Globus pallidus (tissue), 1 donor: ENCODE measurements at regions not wholly inside any gene's neighbourhood (a gene's known extent, or its start where the extent isn't known, plus 50 kb on each side); places are given as distances from the start of the nearest gene placed in this dataset.

ENCODE experiments used
- DNase-seq: peaks from one replicate; pipeline ENCODE4 v3.0.0-alpha.2; 2015; ENCODE audit warnings: low spot score

DNA sequence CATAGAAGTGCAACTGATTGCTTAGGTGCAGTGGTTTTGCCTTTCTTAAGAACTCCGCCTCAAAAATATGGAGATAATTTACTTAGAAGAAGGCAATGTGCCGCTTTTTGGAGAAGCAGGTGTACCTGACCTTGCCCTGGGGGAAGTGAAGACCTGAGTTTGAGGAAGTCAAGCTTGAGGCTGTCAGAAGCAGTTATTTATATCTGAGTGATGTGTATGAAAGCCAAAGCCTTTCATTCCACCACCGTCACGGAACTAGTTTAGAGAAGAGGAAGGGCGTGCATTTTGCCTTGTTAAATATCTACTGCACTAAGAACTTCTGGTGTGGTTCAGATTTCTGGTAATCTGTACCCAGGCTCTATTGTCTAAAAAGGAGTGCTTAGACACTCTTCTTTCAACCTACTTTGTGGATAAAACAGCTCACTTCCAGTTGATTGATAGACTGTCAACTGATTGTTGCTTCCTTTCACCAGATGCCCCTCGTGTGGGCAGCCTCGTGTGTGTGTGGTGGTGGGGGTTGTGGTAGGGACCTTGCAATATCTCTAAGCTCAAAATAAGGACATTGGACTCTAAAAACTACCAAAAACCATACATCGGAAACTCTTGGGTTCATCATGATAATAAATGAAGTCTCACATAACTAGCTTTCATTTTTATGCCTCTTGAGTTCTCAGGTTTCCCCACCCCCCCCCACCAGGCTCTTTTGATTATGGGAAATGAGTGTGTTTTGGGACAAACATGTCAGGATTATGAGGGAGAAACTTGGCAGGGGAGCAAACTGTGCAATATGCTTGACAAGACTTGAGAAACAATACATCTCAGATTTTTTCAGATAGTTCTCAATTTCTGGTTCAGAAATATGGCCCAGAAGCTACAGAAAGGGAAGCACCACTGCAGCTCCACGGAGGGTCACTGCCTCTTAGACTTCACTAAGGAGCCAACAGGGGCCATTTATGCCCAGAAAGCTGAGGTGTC is 78.6 kb downstream of the ARF6 start:
- DNase-seq, result no peak

DNA sequence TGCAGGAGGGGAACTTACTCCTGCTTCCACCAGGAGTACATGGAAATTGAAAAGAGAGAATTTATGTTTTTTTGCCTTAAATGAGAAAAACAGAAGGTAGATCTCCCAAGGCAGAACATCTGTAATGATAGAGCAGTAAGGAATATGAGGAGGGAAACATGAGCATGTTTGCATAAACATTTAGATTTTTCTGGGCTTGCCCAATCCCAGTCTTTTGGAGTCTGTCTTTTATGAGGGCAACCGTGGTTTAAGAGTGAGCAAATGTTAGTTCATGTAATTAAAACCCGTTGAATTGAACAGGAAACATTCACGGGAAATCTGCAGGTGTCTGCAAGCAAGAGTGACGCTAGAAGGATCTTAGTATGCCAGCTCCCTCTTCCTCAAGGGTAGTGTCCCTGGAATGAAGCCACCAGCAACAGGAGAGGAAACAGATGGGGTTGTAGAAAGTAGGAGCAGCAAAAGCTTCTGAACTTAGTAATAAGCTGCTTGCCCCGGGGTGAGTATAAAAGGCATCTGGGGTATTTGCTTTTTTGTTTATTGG is 79.3 kb downstream of the ARF6 start:
- no peak for DNase-seq

DNA sequence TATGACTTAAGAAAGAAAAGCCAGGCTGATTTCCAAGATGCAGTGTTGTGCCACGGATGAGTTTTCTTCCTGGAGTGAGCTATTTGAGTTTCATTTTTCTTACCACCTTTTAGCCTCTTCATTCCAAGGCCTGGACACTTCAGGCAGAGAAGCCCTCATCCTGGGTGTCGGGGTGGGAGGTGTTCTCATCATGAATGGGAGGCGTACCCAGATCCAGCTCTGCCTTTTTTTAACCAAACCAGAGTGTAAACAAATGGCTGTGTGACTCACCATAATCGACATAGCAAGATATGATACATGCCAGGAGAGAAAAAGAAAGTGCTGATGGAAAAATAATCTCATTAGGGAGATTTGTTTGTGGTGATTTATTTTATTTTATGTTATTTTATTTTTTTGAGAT is 79.9 kb downstream of the ARF6 start:
- DNase-seq, result no peak

DNA sequence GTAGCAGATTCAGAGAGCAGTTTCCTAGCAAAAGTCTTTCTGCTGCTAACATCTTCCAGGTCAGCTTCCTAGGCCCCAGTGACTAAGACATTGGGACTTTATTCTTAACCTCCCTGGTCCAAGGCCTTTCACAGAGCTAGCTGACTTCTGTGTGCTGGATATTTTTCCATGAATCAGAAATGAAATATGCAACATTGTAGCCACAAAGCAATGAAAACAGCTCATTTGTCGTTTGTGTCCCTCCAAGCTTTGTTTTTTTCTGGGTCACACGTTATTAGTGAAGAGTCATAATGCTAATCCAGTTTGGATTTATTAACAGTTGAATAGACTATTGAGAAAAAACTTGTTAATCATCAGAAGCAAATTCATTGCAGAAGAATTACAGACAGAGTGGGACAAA is 82.4 kb downstream of the ARF6 start:
- DNase-seq, result no peak

DNA sequence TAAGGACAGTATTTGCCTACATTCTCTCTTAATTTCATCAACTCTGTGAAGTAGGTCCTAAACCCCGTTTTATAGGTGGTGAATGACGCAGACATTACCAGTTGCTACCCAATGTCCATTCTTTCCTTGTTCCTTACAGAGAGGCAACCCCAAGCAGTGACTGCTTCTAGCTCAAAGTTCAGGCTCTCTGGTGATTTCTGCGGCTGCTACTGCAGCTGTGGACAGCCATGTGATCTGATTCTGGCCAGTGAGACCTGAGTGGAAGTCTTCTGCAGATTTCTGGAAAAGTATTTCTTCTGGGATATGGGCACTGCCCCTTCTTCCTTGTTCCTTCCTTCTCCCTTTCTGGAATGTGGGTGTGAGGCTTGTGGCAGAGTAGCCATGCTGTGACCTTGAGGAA is 82.9 kb downstream of the ARF6 start:
- no peak for DNase-seq

DNA sequence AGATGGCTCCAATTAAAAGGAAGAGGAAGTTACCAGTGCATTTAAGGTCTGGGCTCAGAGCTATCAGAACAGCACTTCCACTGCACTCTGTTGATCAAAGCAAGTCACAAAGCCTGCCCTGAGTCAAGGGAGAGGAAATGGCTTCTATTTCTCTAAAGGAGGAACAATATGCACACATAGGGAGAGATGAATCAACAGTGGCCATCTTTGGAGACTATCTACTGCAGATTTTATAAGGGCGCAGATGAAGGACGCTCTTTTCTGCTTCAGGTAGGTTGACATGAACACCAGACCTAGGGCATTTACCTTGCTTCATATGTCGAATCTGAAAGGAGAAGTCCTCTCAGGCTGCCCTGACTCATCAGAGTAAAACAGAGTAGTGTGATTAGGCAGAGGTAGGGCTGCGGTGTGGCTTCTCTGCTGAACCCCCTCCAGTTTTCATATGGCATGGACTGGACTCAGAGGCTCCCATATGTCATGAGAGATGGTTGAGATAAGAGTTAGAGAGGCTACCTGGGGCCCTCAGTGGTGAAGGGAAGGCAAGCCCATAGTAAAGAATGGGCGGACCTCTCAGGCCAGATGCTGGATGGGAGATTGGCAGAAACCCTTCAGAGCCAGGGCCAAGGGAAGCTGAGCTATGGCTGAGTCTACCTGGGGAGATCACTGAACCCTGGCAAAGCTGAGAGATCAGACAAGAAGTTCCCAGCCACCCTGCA is 84.4 kb downstream of the ARF6 start:
- DNase-seq, result no peak

DNA sequence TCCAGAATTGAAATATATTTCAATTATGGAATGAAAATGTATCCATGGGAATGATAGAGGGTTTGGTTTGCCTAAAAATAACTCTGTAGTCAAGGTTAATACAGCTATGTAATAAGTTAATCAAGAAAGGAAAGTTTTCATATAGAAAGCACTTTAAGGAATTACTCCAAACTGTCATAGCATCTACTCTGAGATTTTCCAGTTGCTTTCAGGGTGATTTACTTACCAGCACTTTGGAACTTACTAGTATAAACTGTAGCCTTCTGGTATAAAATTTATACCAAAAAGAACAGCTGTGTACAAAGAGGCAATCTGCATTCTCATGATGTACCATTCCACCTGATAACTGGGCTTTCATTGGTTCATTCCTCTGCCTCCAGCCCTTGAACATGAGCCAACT is 87.1 kb downstream of the ARF6 start:
- no peak for DNase-seq

DNA sequence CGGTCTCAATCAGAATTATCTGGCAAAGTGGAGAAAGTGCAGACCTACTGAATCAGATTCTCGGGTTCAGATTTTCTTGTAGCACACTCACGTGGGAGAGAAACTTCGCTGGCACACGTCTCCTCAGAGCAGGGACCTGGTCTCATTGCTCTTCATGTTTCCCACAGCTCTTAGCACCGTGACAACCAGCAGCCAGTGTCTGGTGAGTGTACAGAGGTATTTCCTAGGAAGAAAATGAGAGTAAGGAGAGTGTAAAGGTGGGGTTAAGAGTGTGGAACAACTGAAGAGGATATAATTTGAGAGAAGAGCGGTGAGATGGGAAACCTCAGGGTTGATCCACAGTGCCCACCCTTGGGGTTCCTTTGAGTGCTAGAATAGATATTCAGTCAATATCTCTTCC is 89.2 kb downstream of the ARF6 start:
- DNase-seq, result no peak

DNA sequence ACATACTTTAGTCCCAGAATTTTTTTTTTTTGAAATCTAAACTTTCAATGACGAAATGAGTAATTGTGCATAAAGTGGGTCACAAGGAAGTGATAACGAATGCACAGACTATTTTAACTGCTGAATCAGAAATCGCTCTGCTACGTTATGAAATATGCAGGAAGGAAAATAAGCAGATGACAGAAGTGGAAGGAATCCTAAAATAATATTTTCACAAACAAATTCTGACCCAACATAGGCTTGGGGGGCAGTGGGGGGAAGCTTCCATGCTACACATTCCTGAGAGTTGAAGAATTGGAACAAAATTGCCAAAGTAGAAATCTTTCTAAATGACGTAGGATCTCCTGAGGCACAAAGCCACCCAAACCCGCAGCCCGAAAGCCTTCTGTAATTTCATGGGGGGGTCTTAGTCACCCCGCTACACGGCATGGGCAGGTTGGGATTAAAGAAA is 89.6 kb downstream of the ARF6 start:
- DNase-seq, result no peak

DNA sequence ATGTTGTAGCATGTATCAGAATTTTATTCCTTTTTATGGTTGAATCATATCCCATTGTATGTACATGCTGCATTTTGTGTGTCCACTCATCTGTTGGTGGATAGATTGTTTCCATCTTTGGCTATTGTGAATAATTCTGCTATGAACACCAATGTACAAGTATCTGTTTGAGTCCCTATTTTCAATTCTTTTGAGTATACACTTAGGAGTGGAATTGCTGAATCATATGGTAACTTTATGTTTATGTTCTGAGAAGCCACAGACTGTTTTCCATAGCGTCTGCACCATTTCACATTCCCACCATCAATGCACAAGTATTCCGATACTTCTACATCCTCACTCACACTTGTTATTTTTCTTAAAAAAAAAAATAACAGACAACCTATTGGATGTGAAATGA is 91.5 kb downstream of the ARF6 start:
- DNase-seq, result no peak

DNA sequence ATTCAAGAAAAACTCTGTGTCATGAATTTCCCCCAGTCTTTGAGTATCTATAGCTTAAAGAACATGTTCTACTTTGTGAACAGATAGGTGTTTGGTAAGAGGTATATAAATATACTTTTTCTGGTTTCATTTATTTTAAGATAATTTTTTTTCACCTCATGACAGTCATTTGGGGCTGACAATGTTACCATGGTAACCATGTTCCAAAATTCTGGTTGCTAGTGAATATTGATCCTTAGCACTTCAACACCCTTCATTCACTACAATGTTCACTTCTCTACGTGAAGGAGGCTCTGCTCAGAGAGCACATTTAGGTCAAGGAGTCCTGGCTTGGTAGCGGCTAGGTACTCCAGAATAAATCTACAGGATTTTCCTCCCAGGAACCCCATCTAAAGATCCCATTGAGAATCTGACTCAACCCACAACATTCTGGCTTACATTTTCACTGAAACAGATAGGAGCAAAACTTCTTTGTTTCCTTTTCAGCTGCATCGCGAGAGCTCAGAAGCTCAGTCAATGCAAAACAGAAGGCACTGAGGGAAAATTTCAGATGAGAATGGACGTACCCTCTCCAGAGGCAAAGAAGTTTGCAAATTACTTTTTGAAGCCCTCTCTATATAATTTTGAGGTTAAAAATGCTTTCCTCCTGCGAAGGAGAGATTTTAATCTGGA is 93.6 kb downstream of the ARF6 start:
- no peak for DNase-seq

DNA sequence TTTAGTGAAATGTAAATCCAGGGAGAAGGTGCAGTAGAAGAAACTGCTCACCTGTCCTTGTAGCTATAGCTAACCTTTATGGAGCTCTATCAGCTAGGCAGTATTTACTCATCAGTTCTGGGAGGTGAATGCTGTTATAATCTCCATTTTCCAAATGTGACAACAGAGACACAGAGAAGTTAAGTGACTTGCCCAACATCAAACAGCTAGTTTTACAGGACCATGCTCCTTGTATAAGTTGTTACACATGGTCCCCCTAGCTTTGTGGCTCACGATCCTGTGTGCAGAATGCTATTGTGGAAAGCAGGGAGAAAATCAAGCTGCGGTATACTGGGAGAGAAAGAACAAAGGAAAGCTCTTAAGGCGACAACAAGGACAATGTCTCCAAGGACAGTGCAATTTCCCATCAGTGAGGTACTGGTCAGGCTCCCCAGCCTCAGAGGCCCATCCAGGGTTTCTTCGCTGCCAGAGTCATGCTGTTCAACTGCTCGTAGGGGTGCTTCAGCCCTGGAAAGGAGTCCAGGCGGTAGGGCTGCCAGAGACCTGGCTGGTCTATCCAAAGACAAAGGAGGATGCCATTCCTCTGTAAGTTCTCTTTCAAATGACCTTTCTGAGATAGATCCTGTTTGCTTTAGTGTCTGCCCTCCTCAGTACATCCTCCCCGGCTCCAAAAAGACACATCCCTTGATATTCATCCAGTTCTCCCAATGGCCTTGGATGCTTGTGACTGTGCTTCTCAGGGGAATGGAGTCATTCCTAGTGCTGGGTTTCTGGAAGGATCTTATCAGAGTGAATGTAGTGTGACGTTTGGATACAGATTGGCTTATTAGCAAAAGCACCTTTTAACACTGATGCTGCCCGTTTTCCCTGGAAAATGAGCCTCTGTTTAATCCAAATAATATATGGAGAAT is 95.5 kb downstream of the ARF6 start:
- no peak for DNase-seq

DNA sequence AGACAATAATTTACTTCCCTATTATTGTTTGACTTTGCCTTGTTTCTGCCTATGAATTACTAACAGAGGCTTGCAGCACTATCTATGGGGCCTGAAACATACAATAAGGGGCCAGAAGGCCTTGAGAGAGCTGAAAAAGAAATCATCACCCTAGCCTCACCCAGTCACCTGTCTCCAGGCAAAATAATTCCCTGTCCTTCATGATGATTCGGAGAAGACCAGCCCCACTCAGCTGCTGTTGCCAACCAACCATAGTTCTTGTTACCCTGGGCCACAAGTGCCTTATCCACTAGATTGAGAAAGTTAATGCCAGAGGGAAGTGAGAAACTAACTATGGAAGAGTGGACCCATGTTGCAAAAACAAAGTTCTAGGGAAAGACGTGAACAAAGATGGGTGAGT is 97.1 kb downstream of the ARF6 start:
- DNase-seq, result no peak

DNA sequence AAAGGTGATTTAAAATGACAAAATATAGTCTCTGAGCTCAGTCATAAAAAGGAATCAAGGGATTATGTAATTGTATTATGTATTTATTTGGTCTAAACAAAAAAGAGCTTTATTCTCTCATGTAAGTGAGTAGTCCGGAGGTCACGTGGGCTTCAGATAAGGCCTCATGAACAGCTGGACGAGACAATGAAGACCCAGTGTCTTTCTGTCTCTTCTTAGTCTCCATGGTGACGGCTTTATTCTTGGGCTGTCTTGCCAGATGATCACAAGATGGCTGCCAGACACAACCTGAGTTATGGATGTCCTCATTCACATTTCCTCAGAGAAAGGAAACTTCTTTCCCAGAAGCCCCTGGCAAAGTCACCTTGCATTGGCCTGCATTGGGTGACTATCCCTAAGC is 98.6 kb downstream of the ARF6 start:
- no peak for DNase-seq

DNA sequence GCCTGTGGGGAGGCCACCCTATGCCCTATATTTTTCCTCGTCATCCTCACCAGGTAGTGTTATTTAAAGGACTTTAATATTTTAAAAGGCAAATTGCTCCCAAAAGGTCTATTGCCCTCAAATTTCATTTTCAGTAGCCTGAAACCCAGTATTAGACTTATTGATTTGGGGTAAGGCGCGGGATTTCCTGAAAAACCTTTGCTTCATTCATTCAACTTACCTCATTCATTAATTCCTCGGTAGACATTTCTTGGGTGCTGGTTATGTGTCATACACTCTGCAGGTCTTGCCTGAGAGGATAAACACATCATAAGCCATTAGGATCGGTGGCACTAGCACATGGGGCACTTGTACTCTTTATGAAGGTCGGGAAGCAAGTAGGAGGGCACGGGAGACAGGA is 99.2 kb downstream of the ARF6 start:
- DNase-seq, result no peak

DNA sequence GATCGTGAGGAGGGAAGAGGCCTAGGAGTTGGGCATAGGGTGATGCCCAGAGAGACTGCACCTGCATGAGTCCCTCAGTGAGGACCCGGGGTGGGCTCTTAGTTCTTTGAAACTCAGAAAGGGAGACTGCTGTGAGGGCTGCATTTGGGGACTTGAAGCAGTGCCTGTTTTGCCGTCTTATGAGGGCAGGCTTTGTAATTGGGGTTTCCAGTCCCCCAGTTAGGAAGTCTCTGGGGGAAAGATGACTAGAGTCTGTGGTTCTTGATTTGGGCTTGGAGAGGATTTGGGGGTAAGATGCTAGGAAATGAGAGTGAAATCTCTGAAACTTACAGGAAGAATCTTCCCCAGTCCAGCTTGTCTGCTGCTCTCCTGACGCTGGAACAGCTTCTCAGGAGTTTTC is 99.6 kb downstream of the ARF6 start:
- no peak for DNase-seq

DNA sequence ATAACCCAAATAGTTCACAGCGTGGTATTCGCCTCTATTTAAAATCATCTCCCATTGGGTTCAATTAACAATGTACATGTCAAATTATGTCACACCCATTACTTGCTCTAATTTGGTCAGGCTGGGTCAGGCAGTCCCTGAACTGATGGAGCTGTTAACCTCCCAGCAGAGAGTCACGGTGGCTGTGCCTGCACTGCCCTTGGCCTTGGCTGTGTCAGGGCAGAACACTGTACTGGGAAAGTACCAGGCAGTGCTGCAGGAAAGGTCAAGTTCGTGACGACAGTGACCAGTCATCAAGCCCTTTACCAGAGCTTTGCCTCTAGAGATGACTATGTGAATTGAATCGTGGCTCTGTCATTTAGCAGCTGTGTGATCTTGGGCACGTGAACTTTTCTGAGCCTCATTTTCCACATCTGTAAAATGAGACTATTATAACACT is 100.0 kb downstream of the ARF6 start:
- no peak for DNase-seq

DNA sequence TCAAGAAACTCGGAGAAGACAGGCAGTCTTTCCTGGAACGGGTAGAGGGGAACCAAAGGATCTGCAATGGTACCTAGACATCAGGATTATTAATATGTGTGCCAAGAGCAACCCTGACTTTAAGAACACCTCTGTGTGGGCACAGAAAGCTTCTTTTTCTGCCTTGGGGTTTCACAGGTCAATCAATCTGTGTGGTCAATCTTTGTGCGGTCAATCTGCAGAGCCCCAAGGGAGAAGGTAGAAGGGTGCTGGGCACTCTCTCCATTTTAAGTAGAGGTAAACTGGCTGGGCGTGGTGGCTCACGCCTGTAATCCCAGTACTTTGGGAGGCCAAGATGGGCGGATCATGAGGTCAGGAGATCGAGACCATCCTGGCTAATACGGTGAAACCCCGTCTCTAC is 100.7 kb downstream of the ARF6 start:
- no peak for DNase-seq

DNA sequence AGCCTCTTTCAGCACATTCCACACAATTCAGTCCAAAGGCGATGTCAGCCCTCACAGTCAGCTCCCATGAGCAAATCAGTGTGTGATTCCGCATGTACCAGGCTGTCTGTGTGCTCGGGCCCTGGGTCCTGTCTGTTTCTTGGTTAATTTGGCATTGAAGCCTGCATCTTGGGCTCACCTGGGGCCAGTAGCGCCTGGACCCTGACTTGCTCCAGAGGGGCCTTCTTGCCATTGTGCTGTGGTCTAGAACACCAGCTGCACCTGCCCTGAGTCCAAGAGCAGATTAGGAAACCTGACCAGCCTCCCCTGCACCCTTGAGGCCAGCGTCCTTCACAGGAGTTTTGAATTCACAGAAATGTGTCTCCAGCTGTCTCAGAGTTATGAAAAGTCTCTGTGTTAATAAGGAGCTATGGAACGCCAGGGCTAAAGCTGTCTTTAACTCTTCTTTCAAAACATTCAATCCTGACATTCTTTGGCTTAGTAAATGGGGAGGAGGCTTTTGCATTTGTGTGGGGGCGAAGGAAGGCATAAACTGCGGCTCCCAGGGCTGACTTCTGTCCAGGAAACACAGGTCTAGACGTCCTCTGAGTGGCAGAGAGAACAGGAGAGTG is 102.2 kb downstream of the ARF6 start:
- no peak for DNase-seq

DNA sequence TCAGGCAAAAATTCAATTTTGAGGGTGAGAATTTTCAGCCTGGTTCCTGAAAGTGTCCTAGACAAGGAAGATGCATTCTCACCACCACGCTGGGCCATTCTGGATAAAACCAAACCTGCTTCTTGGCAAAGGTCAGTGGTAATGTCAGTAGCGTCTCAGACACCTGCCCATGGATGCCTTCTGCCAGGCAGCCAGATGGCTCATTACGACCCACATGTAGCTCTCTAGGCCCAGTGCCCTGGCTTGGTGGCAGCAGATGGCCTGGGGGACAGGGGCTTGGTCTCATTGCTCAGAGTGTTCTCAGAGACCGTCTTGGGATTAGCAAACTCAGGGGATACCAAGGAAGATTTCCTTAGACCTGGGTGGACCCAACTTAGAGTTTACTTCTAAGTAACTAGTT is 105.1 kb downstream of the ARF6 start:
- no peak for DNase-seq
